ENCODE measurements at regions not wholly inside any gene's neighbourhood (a gene's known extent, or its start where the extent isn't known, plus 50 kb on each side); places are given as distances from the start of the nearest gene placed in this dataset.

DNA sequence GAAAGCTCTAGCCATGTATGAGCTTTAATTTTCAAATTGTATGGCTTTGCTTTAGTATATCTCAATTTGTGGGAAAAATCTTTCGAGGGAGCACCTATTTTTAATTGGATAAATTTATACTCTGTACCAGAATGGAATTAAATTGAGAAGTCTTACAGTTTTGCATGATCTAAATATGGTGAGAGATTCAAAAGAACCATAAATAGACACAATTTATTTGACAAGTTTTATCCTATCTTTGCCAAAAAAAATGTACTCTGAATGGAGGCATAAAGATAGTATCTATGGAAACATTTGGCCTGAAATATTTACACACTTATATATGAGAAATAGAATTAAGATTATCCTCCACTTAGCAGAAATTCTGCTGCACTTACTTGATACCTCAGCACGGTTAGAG is 238.4 kb downstream of the NDUFA10 start:
- Mint-ChIP-seq H3K9me3 (peaks cover 19% of the 10 kb centered on the region), H3K27ac (no peak overlapping the region), H3K27me3 (ENCODE audit: insufficient read depth, low read depth) (peaks cover 21% of the 10 kb centered on the region), H3K4me1 (peaks cover 21% of the 10 kb centered on the region), H3K4me3 (no peak overlapping the region), H3K36me3 (no peaks in the 10 kb centered on the region)
- no peaks in the 10 kb centered on the region for H4K20me1 ChIP-seq (ENCODE audit: low read depth)
- no peak for DNase-seq (ENCODE audit: low spot score)
- no peaks in the 10 kb centered on the region for H3F3A ChIP-seq (ENCODE audit: low read depth)
- H3K4me1 ChIP-seq: peaks cover 4% of the 10 kb centered on the region
- H3K27ac ChIP-seq: no peak overlapping the region
- H3K79me2 ChIP-seq (ENCODE audit: low read depth): no peaks in the 10 kb centered on the region
- H3K9me3 ChIP-seq (ENCODE audit: low read depth): peaks cover 11% of the 10 kb centered on the region
- TF ChIP-seq EZH2 (IDR thresholded peaks at IDR 0.05) (no peak), EZH2phosphoT487 (IDR thresholded peaks at IDR 0.05) (no peak)
- TF ChIP-seq, protein P1, sequence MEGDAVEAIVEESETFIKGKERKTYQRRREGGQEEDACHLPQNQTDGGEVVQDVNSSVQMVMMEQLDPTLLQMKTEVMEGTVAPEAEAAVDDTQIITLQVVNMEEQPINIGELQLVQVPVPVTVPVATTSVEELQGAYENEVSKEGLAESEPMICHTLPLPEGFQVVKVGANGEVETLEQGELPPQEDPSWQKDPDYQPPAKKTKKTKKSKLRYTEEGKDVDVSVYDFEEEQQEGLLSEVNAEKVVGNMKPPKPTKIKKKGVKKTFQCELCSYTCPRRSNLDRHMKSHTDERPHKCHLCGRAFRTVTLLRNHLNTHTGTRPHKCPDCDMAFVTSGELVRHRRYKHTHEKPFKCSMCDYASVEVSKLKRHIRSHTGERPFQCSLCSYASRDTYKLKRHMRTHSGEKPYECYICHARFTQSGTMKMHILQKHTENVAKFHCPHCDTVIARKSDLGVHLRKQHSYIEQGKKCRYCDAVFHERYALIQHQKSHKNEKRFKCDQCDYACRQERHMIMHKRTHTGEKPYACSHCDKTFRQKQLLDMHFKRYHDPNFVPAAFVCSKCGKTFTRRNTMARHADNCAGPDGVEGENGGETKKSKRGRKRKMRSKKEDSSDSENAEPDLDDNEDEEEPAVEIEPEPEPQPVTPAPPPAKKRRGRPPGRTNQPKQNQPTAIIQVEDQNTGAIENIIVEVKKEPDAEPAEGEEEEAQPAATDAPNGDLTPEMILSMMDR (IDR thresholded peaks at IDR 0.05): no peak
- no peak overlapping the region for H3K4me2 ChIP-seq
- H3K9ac ChIP-seq: no peak overlapping the region
- no peaks in the 10 kb centered on the region for H3K36me3 ChIP-seq
- no peak overlapping the region for H2AFZ ChIP-seq (replicated peaks)
- no peak overlapping the region for H3K4me3 ChIP-seq
- H3K27me3 ChIP-seq: peaks cover 78% of the 10 kb centered on the region

DNA sequence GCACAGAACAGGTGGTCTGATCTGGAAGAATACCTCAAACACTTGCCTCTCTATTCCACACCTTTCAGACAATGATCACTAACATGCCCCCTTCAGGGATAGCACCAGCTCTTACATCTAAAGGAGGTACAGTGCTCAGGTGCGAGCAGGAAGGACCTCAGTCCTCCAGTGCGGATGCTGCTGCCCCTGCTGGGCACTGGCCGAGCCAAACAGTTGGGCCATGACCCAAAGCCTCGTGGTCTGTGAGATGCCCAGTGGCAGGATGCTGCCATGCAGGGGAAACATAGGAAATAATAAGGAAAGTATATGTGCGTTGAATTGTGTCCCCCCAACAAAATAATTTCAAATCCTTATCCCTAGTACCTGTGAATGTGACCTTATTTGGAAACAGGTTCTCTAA is 243.7 kb downstream of the NDUFA10 start:
- peaks cover 11% of the 10 kb centered on the region for H3K9me3 ChIP-seq (ENCODE audit: low read depth)
- H3K79me2 ChIP-seq (ENCODE audit: low read depth): no peaks in the 10 kb centered on the region
- H3K27me3 ChIP-seq: peaks cover 78% of the 10 kb centered on the region
- no peak overlapping the region for H3K9ac ChIP-seq
- H3K4me1 ChIP-seq: peaks cover 4% of the 10 kb centered on the region
- H3F3A ChIP-seq (ENCODE audit: low read depth): no peaks in the 10 kb centered on the region
- TF ChIP-seq, protein P1 (IDR thresholded peaks at IDR 0.05): no peak
- TF ChIP-seq EZH2phosphoT487 (IDR thresholded peaks at IDR 0.05) (no peak), EZH2 (IDR thresholded peaks at IDR 0.05) (no peak)
- no peaks in the 10 kb centered on the region for H3K36me3 ChIP-seq
- H3K27ac ChIP-seq: no peak overlapping the region
- no peaks in the 10 kb centered on the region for H4K20me1 ChIP-seq (ENCODE audit: low read depth)
- Mint-ChIP-seq H3K4me3 (no peak overlapping the region), H3K9me3 (peaks cover 30% of the 10 kb centered on the region), H3K27ac (no peak overlapping the region), H3K27me3 (ENCODE audit: insufficient read depth, low read depth) (peaks cover 27% of the 10 kb centered on the region), H3K4me1 (peaks cover 7% of the 10 kb centered on the region), H3K36me3 (no peaks in the 10 kb centered on the region)
- H3K4me2 ChIP-seq: no peak overlapping the region
- no peak overlapping the region for H2AFZ ChIP-seq (replicated peaks)
- H3K4me3 ChIP-seq: no peak overlapping the region
- DNase-seq (ENCODE audit: low spot score): no peak

DNA sequence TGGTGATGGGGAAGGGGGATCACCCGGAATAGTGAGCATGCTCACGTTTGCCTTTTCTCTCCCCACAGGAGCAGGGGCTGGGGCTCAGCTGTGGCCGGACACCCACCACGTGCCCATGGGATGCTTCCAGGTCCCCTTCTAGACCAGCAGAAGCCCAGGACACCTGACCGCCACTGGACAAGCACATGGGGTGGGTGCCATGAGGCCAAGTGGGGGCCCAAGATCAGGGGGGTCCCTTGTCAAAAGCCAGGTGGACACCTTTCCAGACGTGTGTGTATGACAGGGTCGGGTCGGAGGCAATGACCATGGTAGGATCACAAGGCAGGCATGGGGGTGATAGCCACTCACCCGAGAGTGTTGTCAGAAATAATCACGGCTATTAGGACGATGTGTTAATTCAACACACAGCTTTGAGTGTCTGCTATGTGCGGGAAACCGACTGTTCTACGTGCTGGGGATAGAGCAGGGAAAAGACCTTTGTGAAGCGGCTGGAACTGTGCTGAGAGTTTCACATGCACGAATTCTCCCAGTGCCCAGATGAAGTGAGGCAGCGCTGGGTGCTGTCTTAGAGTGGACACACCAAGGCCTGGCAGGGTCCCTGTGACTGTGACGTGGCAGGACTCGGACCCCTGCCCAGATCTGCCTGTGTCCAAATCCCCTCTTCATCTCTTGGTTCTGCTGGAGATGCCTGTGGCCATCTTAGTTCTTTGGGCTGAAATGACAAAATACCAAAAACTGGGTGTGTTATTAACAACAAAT is 244.7 kb downstream of the NDUFA10 start:
- Histone ChIP-seq H3K36me3 (no peaks in the 10 kb centered on the region), H4K20me1 (ENCODE audit: low read depth) (no peaks in the 10 kb centered on the region), H3F3A (ENCODE audit: low read depth) (no peaks in the 10 kb centered on the region), H3K4me2 (no peak overlapping the region), H3K27ac (no peak overlapping the region), H2AFZ (replicated peaks) (no peak overlapping the region), H3K4me3 (no peak overlapping the region), H3K27me3 (peaks cover 78% of the 10 kb centered on the region), H3K9me3 (ENCODE audit: low read depth) (peaks cover 11% of the 10 kb centered on the region), H3K9ac (no peak overlapping the region), H3K4me1 (peaks cover 4% of the 10 kb centered on the region), H3K79me2 (ENCODE audit: low read depth) (no peaks in the 10 kb centered on the region)
- no peak overlapping the region for H3K27ac Mint-ChIP-seq
- H3K9me3 Mint-ChIP-seq: peaks cover 22% of the 10 kb centered on the region
- peaks cover 18% of the 10 kb centered on the region for H3K27me3 Mint-ChIP-seq (ENCODE audit: insufficient read depth, low read depth)
- no peak for DNase-seq (ENCODE audit: low spot score)
- TF ChIP-seq EZH2 (IDR thresholded peaks at IDR 0.05): no peak
- no peak for TF ChIP-seq EZH2phosphoT487 (IDR thresholded peaks at IDR 0.05)
- TF ChIP-seq, protein P1 (IDR thresholded peaks at IDR 0.05): no peak
- peaks cover 7% of the 10 kb centered on the region for H3K4me1 Mint-ChIP-seq
- peak overlapping the region; percentile 12 for H3K4me3 Mint-ChIP-seq
- H3K36me3 Mint-ChIP-seq: no peaks in the 10 kb centered on the region

All from neural progenitor cell (in vitro differentiated cells).